GM23338 (cell line): ENCODE measurements at regions not wholly inside any gene's neighbourhood (a gene's known extent, or its start where the extent isn't known, plus 50 kb on each side); places are given as distances from the start of the nearest gene placed in this dataset.

Experiments
- ATAC-seq: fragments of 200-7000 bp; cut with Tn5 transposase; 3 replicates; pipeline ENCODE4 v1.9.1; 2020
- DNase-seq: peaks from one replicate; pipeline ENCODE4 v3.0.0-alpha.2; 2015; ENCODE audit warnings: low spot score
- H2AFZ ChIP-seq: fragments of 200-600 bp; sonication (generic); 2 replicates; pipeline ENCODE4 v1.8.0; 2016; ENCODE audit warnings: antibody characterized with exemption, mild to moderate bottlenecking, moderate library complexity
- H3F3A ChIP-seq: fragments of 200-600 bp; sonication (generic); replicated peaks from 2 replicates; pipeline ENCODE4 v1.8.0; 2017; ENCODE audit warnings: antibody characterized with exemption, mixed run types, low read depth
- H3K27ac ChIP-seq: fragments of 200-600 bp; sonication (generic); 2 replicates; pipeline ENCODE4 v1.6.1; 2016; ENCODE audit warnings: low read depth
- H3K27me3 ChIP-seq: fragments of 200-600 bp; sonication (generic); 2 replicates; pipeline ENCODE4 v1.8.0; 2016; ENCODE audit warnings: mild to moderate bottlenecking, mixed run types, moderate library complexity; ENCODE audit not compliant: insufficient read depth
- H3K36me3 ChIP-seq: fragments of 200-600 bp; sonication (generic); 2 replicates; pipeline ENCODE4 v1.8.0; 2016; ENCODE audit warnings: mild to moderate bottlenecking; ENCODE audit not compliant: insufficient read depth
- H3K4me1 ChIP-seq: fragments of 200-600 bp; sonication (generic); 2 replicates; pipeline ENCODE4 v1.8.0; 2016; ENCODE audit warnings: mild to moderate bottlenecking, moderate library complexity; ENCODE audit not compliant: insufficient read depth
- H3K4me2 ChIP-seq: fragments of 200-600 bp; sonication (generic); 2 replicates; pipeline ENCODE4 v1.7.1; 2017; ENCODE audit warnings: mixed run types
- H3K4me3 ChIP-seq: fragments of 200-600 bp; sonication (generic); 2 replicates; pipeline ENCODE4 v1.6.1; 2016; ENCODE audit warnings: mixed run types
- H3K79me2 ChIP-seq: fragments of 200-600 bp; sonication (generic); replicated peaks from 2 replicates; pipeline ENCODE4 v1.8.0; 2017; ENCODE audit warnings: mild to moderate bottlenecking; ENCODE audit not compliant: insufficient read depth
- H3K9me2 ChIP-seq: fragments of 200-600 bp; sonication (generic); 2 replicates; pipeline ENCODE4 v1.8.0; 2017; ENCODE audit not compliant: insufficient read depth
- H4K20me1 ChIP-seq: fragments of 200-600 bp; sonication (generic); replicated peaks from 2 replicates; pipeline ENCODE4 v1.8.0; 2017; ENCODE audit warnings: mild to moderate bottlenecking; ENCODE audit not compliant: insufficient read depth
- H3K27ac Mint-ChIP-seq: 2 replicates; pipeline ENCODE4 v1.8.0; 2020; ENCODE audit warnings: inconsistent platforms, mild to moderate bottlenecking, moderate library complexity, mixed read lengths
- H3K27me3 Mint-ChIP-seq: 3 replicates; pipeline ENCODE4 v1.8.0; 2022; ENCODE audit warnings: low read depth, mild to moderate bottlenecking, moderate library complexity, mixed read lengths, inconsistent platforms; ENCODE audit not compliant: insufficient read depth, poor library complexity
- H3K36me3 Mint-ChIP-seq: 3 replicates; pipeline ENCODE4 v1.8.0; 2021; ENCODE audit warnings: low read depth, mild to moderate bottlenecking, inconsistent platforms, moderate library complexity, mixed read lengths
- H3K4me1 Mint-ChIP-seq: 3 replicates; pipeline ENCODE4 v1.8.0; 2020; ENCODE audit warnings: mild to moderate bottlenecking, inconsistent platforms, mixed read lengths
- H3K4me3 Mint-ChIP-seq: 3 replicates; pipeline ENCODE4 v1.8.0; 2021; ENCODE audit warnings: moderate library complexity, mild to moderate bottlenecking, inconsistent platforms, mixed read lengths
- H3K9me3 Mint-ChIP-seq: 3 replicates; pipeline ENCODE4 v1.8.0; 2020; ENCODE audit warnings: moderate library complexity, mild to moderate bottlenecking, inconsistent platforms, mixed read lengths
- CREB1 ChIP-seq: fragments of 250-450 bp; sonication (Bioruptor Pico); IDR thresholded peaks from 2 replicates; pipeline ENCODE4 v1.5.0; 2020; ENCODE audit warnings: low read depth, mild to moderate bottlenecking, moderate library complexity
- ETS1 ChIP-seq: IDR thresholded peaks from 2 replicates; pipeline ENCODE4 v1.6.1; 2016; ENCODE audit warnings: antibody characterized with exemption
- EZH2 ChIP-seq: fragments of 200-600 bp; sonication (generic); IDR thresholded peaks from one replicate; pipeline ENCODE4 v1.8.0; 2017; ENCODE audit warnings: antibody characterized with exemption, mild to moderate bottlenecking, low read depth; ENCODE audit not compliant: unreplicated experiment
- EZH2phosphoT487 ChIP-seq: fragments of 200-600 bp; sonication (generic); IDR thresholded peaks from one replicate; pipeline ENCODE4 v1.8.1; 2018; ENCODE audit warnings: antibody characterized with exemption; ENCODE audit not compliant: unreplicated experiment
- JUNB ChIP-seq: IDR thresholded peaks from one replicate; pipeline ENCODE4 v1.6.1; 2016; ENCODE audit warnings: antibody characterized with exemption; ENCODE audit not compliant: unreplicated experiment
- NANOG ChIP-seq: IDR thresholded peaks from 2 replicates; pipeline ENCODE4 v1.6.1; 2016; ENCODE audit warnings: antibody characterized with exemption, borderline replicate concordance
- POLR2AphosphoS5 ChIP-seq: IDR thresholded peaks from 2 replicates; pipeline ENCODE4 v1.6.1; 2016; ENCODE audit warnings: antibody characterized with exemption, low read depth
- REST ChIP-seq: IDR thresholded peaks from one replicate; pipeline ENCODE4 v1.6.1; 2018; ENCODE audit warnings: antibody characterized with exemption; ENCODE audit not compliant: unreplicated experiment
- STAT1 ChIP-seq: IDR thresholded peaks from one replicate; pipeline ENCODE4 v1.6.1; 2016; ENCODE audit warnings: antibody characterized with exemption; ENCODE audit not compliant: unreplicated experiment
- ZNF114 ChIP-seq: fragments of 250-450 bp; sonication (Bioruptor Pico); IDR thresholded peaks from 2 replicates; pipeline ENCODE4 v1.5.0; 2020; ENCODE audit warnings: mild to moderate bottlenecking, moderate library complexity
- ZNF331 ChIP-seq: fragments of 250-450 bp; sonication (Bioruptor Pico); IDR thresholded peaks from 2 replicates; pipeline ENCODE4 v1.5.0; 2020; ENCODE audit warnings: low read depth, mild to moderate bottlenecking, moderate library complexity
- ZNF462 ChIP-seq: fragments of 250-450 bp; sonication (Bioruptor Pico); IDR thresholded peaks from 2 replicates; pipeline ENCODE4 v1.5.0; 2020; ENCODE audit warnings: mild to moderate bottlenecking, moderate library complexity

GRCh38 chrX:124190440-124190839, 142.0 kb upstream of the TEX13D start (continued):
- TF ChIP-seq REST: no peak

- Mint-ChIP-seq H3K4me3 (no peak overlapping the region), H3K4me1 (no peaks in the 10 kb centered on the region), H3K9me3 (no peaks in the 10 kb centered on the region; the same call in 2 of the 3 replicates), H3K27me3 (no peaks in the 10 kb centered on the region), H3K36me3 (no peaks in the 10 kb centered on the region), H3K27ac (no peak overlapping the region)
- no peak overlapping the region for H3K4me3 ChIP-seq
- H4K20me1 ChIP-seq: no peaks in the 10 kb centered on the region
- H3K4me1 ChIP-seq: no peaks in the 10 kb centered on the region
- H3K27ac ChIP-seq: no peak overlapping the region
- no peaks in the 10 kb centered on the region for H3F3A ChIP-seq
- H3K4me2 ChIP-seq: no peak overlapping the region
- H3K9me2 ChIP-seq: no peaks in the 10 kb centered on the region; the same call in 1 of the 2 replicates
- no peaks in the 10 kb centered on the region for H3K36me3 ChIP-seq
- no peak for ATAC-seq
- no peaks in the 10 kb centered on the region for H3K27me3 ChIP-seq
- H3K79me2 ChIP-seq: no peaks in the 10 kb centered on the region
- no peak overlapping the region for H2AFZ ChIP-seq
- DNase-seq: no peak
- TF ChIP-seq JUNB (no peak), EZH2phosphoT487 (no peak), ETS1 (no peak), POLR2AphosphoS5 (no peak), NANOG (no peak), ZNF331 (CRISPR knock-in tag) (no peak), REST (no peak), STAT1 (no peak), ZNF462 (CRISPR knock-in tag) (no peak), ZNF114 (CRISPR knock-in tag) (no peak), EZH2 (no peak), CREB1 (CRISPR knock-in tag) (no peak)
These were observed 138.3 kb upstream of the TEX13D start for GRCh38 chrX:124194199-124194598.
